Mammary epithelial cell (primary cell): ENCODE measurements at regions not wholly inside any gene's neighbourhood (a gene's known extent, or its start where the extent isn't known, plus 50 kb on each side); places are given as distances from the start of the nearest gene placed in this dataset.

Experiments used
- CTCF ChIP-seq, 2 donors: IDR thresholded peaks in 1 of 2; conservative IDR thresholded peaks in 1 of 2; 2 replicates each; pipeline ENCODE4 v1.5.1; 2011 to 2012; ENCODE audit warnings: inconsistent platforms in 2 of 2, low read length in 2 of 2, mild to moderate bottlenecking in 2 of 2, control low read depth in 1 of 2, low read depth in 1 of 2; ENCODE audit not compliant: insufficient read depth in 1 of 2; ENCODE audit errors: extremely low read depth in 1 of 2
- EZH2 ChIP-seq: IDR thresholded peaks from 2 replicates; pipeline ENCODE4 v1.6.1; 2012; ENCODE audit warnings: low read length, inconsistent platforms, borderline replicate concordance

- TF ChIP-seq CTCF (conservative IDR thresholded peaks at IDR 0.05 in 1 of 2, IDR thresholded peaks at IDR 0.05 in 1 of 2; ENCODE audit: extremely low read depth in 1 of 2, insufficient read depth in 1 of 2, low read depth in 1 of 2, low read length in 2 of 2) = no peak
- no peak for TF ChIP-seq EZH2
Measured at GRCh38 chr2:126846241-126846640, 52.4 kb upstream of the TEX51 start.
